Panc1 (cell line): ENCODE measurements at regions not wholly inside any gene's neighbourhood (a gene's known extent, or its start where the extent isn't known, plus 50 kb on each side); places are given as distances from the start of the nearest gene placed in this dataset.

Experiments used
- POLR2AphosphoS5 ChIP-seq: IDR thresholded peaks from 2 replicates; pipeline ENCODE4 v1.6.1; 2012; ENCODE audit warnings: mild to moderate bottlenecking, low read depth, low read length, moderate library complexity
- TF ChIP-seq, protein P1 (sequence below): fragments of 450-650 bp; IDR thresholded peaks from 2 replicates; pipeline ENCODE4 v1.5.1; 2017; ENCODE audit warnings: mild to moderate bottlenecking

- no peak for TF ChIP-seq POLR2AphosphoS5
- TF ChIP-seq, protein P1, sequence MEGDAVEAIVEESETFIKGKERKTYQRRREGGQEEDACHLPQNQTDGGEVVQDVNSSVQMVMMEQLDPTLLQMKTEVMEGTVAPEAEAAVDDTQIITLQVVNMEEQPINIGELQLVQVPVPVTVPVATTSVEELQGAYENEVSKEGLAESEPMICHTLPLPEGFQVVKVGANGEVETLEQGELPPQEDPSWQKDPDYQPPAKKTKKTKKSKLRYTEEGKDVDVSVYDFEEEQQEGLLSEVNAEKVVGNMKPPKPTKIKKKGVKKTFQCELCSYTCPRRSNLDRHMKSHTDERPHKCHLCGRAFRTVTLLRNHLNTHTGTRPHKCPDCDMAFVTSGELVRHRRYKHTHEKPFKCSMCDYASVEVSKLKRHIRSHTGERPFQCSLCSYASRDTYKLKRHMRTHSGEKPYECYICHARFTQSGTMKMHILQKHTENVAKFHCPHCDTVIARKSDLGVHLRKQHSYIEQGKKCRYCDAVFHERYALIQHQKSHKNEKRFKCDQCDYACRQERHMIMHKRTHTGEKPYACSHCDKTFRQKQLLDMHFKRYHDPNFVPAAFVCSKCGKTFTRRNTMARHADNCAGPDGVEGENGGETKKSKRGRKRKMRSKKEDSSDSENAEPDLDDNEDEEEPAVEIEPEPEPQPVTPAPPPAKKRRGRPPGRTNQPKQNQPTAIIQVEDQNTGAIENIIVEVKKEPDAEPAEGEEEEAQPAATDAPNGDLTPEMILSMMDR: no peak
These were observed 307.5 kb upstream of the HS6ST1 start for GRCh38 chr2:128625963-128626759.
